ENCODE measurements at regions not wholly inside any gene's neighbourhood (a gene's known extent, or its start where the extent isn't known, plus 50 kb on each side); places are given as distances from the start of the nearest gene placed in this dataset.

GRCh38 chr1:213331631-213332175 lies 280.7 kb downstream of the RPS6KC1 start:
- no peak for TF ChIP-seq CTCF (IDR thresholded peaks at IDR 0.05; ENCODE audit: low read depth, low read length, missing control alignments)
- no peak for DNase-seq (ENCODE audit: extremely low read depth, low read depth)
- no peak overlapping the region for H3K4me3 ChIP-seq (replicated peaks; ENCODE audit: low read depth, low read length)

DNA sequence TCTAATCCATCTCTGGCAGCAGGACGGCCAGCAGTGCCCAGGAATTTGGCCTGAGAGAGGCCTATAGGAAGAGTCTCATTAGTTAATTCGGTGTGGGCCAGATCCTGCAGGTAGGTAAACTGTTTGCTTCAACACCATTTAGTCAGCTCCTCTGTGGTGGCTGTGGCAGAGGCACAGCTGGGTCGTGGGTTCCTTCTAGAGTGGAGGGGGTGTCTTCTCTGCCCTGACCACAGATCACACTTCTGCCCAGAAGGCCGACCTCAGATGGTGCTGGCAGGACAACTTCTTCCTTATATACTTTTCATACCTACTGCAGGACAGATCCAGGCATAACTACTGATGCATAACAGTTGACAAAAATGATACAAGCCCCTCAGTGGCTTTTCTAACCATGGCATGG lies 281.4 kb downstream of the RPS6KC1 start:
- no peak overlapping the region for H3K4me3 ChIP-seq (replicated peaks; ENCODE audit: low read depth, low read length)
- TF ChIP-seq CTCF (IDR thresholded peaks at IDR 0.05; ENCODE audit: low read depth, low read length, missing control alignments): no peak
- no peak for DNase-seq (ENCODE audit: extremely low read depth, low read depth)

DNA sequence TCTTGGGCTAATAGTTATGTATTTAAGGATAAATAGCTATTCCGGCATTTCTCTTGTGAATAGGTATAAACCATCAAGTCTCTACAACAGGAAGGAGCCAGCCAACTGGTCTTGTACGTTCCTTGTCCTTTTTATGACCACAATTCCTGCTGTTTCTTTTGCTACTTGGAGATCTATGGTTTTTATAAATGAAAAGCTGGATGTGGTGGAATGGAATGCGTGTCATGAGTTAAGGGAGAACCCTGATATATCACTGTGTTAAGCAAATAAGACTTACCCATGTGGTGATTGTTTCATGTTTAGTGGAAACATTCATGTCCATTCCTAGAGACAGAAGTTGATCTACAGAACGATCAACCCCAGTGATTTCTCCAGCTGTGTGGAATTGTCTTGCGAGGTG lies 282.1 kb downstream of the RPS6KC1 start:
- no peak for DNase-seq (ENCODE audit: extremely low read depth, low read depth)
- no peak overlapping the region for H3K4me3 ChIP-seq (replicated peaks; ENCODE audit: low read depth, low read length)
- no peak for TF ChIP-seq CTCF (IDR thresholded peaks at IDR 0.05; ENCODE audit: low read depth, low read length, missing control alignments)

DNA sequence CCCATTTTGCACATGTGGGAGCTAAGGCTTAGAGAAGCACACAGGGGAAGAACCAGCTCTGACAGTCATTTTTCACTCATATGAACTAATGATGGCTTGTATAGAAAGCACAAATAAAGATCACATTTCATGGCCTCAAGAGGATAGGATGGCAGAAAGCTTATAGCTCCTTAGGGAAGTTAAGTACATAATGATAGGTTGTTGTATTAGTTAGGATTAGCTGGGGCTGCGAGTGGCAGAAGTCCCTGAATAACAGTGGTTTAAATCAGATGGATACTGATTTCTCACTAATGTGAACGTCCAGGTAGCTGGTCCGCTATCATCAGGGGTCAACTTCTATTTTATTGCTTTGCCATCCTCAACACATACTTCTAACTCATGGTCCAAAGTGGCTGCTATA lies 284.0 kb downstream of the RPS6KC1 start:
- no peak overlapping the region for H3K4me3 ChIP-seq (replicated peaks; ENCODE audit: low read depth, low read length)
- no peak for TF ChIP-seq CTCF (IDR thresholded peaks at IDR 0.05; ENCODE audit: low read depth, low read length, missing control alignments)
- DNase-seq (ENCODE audit: extremely low read depth, low read depth): no peak

GRCh38 chr1:213337025-213337678 lies 286.1 kb downstream of the RPS6KC1 start:
- DNase-seq (ENCODE audit: extremely low read depth, low read depth): no peak
- TF ChIP-seq CTCF (IDR thresholded peaks at IDR 0.05; ENCODE audit: low read depth, low read length, missing control alignments): no peak
- H3K4me3 ChIP-seq (replicated peaks; ENCODE audit: low read depth, low read length): no peak overlapping the region

DNA sequence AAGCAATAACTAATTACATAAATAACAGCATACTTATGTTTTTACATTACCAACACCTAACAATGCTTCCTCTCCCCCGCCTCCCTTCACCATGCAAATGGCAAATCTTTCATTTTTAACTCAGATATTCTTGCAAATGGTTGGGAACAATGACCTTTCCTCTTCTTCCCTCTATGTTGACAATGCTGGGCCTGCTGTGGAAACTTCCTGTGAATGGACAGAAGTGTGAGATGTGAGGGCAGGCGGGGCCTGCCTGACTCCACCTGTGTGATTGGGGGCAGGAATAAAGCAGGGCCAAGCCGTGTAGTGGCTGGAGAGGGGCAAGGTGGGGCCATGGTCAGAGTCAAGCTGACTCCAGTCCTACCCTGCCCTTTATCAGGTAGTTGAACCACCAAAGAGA lies 289.6 kb downstream of the RPS6KC1 start:
- H3K4me3 ChIP-seq (replicated peaks; ENCODE audit: low read depth, low read length): no peak overlapping the region
- DNase-seq (ENCODE audit: extremely low read depth, low read depth): no peak
- no peak for TF ChIP-seq CTCF (IDR thresholded peaks at IDR 0.05; ENCODE audit: low read depth, low read length, missing control alignments)

DNA sequence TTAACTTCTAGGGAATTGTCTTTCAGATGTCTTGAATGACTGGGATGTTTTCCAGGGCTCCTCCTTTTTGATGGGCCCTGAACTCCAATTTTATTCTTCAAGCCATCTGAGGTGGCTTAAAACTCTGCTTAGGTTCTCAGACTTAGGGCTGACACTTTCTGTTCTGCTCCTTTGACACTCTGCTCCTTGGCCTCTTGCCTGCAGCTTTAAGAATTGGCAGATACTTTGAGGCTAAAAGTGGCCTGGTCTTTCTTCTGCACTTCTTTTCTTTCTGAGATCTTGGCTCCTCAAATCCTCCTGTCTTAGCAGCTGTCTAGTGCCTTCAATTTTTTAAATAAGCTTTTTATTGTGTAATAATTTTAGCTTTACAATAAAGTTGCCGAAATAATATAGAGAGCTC lies 294.6 kb downstream of the RPS6KC1 start:
- no peak overlapping the region for H3K4me3 ChIP-seq (replicated peaks; ENCODE audit: low read depth, low read length)
- no peak for TF ChIP-seq CTCF (IDR thresholded peaks at IDR 0.05; ENCODE audit: low read depth, low read length, missing control alignments)
- DNase-seq (ENCODE audit: extremely low read depth, low read depth): no peak
